ENCODE measurements at regions not wholly inside any gene's neighbourhood (a gene's known extent, or its start where the extent isn't known, plus 50 kb on each side); places are given as distances from the start of the nearest gene placed in this dataset.

DNA sequence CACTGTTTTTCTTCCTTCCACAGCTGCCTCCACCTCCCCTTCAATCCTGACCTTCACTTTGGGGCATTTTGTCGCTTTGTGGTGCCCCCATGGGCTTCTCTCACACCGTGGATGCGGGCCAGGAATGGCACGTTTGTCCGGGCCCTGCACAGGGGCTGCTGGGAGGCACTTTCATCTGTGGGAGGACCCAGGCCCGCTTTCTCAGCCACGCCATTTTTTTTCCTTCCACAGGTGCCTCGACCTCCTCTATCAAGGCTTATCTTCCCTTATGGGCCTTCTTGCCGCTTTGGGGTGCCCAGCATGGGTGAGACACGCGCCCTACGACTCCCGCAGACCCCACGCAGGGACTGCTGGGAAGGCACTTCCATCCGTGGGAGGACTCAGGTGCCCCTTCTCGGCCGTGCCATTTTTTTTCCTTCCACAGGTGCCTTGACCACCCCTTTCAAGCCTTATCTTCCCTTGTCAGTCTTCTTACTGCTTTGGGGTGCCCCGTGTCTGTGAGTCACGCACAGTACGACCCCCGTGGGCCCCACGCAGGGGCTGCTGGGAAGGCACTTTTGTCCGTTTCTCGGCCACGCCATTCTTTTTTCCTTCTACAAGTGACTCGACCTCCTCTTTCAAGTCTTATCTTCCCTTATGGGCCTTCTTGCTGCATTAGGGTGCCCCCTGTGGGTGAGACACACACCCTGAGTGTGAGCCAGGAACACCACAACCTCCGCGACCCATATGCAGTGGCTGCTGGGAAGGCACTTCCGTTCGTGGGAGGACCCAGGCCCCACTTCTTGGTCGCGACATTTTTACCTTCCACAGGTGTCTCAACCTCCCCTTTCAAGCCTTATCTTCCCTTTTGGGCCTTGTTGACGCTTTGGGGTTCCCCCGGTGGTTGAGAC, 270.7 kb downstream of the ALG10 start:
- no peak for DNase-seq

GRCh38 chr12:34294137-34294536, 271.8 kb downstream of the ALG10 start:
- DNase-seq = no peak

DNA sequence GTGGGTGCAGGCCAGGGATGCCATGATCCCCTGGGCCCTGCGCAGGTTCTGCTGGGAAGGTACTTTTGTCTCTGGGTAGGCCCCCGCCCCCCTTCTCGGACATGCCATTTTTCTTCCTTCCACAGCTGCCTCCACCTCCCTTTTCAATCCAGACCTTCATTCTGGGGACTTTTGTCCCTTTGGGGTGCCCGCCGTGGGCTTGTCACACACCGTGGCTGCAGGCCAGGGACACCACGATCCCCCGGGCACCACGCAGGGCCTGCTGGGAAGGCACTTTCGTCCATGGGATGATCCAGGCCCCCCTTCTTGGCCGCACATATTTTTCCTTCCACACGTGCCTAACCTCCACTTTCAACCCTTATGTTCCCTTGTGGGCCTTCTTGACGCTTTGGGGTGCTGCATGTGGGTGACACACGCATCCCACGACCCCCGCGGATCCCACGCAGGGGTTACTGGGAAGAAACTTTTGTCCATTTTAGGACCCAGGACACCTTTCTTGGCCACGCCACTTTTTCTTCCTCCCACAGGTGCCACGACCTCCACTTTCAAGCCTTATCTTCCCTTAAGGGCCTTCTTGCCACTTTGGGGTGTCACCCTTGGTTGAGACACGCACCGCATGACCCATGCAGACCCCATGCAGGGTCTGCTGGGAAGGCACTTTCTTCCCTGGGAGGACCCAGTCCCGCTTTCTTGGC, 272.5 kb downstream of the ALG10 start:
- DNase-seq = no peak

DNA sequence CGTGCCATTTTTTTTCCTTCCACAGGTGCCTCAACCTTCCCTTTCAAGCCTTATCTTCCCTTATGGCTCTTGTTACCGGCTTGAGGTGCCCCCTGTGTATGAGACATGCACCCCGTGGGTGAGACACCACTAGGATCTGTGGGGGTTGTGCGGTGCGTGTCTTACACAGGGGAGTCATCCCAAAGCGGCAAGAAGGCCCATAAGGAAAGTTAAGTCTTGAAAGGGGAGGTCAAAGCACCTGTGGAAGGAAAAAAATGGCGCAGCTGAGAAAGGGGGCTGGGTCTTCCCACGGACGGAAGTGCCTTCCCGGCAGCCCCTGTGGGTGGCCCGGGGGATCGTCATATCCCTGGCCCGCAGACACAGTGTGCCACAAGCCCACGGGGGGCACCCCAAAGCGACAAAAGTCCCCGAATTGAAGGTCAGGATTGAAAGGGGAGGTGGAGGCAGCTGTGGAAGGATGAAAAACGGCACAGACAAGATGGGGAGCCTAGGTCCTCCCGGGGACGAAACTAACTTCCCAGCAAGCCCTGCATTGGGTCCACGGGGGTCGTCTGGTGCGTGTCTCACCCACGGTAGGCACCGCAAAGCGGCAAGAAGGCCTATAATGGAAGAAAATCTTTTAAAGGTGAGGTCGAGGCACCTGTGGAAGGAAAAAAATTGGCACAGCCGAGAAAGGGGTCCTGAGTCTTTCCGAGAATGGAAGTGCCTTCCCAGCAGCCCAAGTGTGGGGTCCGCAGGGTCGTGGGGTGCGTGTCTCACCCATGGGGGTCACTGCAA, 273.3 kb downstream of the ALG10 start:
- DNase-seq = no peak

GRCh38 chr12:34296143-34297041, 274.1 kb downstream of the ALG10 start:
- DNase-seq = no peak

DNA sequence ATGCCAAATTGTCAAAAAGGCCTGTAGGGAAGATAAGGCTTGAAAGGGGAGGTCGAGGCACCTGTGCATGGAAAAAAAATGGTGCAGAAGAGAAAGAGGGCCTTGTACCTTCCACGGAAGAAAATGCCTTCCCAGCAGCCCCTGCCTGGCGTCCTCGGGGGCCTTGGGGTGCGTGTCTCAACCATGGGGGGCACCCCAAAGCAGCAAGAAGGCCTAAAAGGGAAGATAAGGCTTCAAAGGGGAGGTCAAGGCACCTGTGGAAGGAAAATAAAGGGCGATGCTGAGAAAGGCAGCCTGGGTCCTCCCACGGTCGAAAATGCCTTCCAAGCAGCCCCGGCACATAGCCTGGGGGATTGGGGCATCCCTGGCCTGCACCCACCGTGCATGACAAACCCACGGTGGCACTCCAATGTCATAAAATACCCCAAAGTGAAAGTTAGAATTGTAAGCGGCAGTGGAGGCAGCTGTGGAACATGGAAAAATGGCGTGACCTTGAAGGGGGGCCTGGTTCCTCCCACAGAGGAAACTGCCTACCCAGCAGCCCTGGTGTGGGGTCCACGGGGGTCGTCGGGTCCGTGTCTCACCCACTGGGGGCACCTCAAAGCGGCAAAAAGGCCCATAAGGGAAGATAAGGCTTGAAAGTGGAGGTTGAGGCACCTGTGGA, 275.0 kb downstream of the ALG10 start:
- no peak for DNase-seq

GRCh38 chr12:34297790-34298164, 275.5 kb downstream of the ALG10 start:
- no peak for DNase-seq

GRCh38 chr12:34298176-34298970, 276.1 kb downstream of the ALG10 start:
- no peak for DNase-seq

- no peak for DNase-seq
Observed at GRCh38 chr12:34298971-34299801, 276.9 kb downstream of the ALG10 start.

DNA sequence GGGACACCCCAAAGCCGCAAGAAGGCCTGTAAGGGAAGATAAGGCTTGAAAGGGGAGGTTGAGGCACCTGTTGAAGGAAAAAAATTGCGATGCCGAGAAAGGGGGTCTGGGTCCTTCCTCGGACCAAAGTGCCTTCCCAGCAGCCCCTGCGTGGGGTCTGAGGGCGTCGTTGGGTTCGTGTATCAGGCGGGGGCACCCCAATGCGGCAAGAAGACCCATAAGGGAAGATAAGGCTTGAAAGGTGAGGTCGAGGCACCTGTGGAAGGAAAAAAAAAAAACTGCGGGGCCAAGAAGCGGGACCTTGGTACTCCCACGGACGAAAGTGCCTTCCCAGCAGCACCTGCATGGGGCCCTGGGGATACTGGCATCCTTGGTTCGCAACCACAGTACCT, 277.5 kb downstream of the ALG10 start:
- no peak for DNase-seq

DNA sequence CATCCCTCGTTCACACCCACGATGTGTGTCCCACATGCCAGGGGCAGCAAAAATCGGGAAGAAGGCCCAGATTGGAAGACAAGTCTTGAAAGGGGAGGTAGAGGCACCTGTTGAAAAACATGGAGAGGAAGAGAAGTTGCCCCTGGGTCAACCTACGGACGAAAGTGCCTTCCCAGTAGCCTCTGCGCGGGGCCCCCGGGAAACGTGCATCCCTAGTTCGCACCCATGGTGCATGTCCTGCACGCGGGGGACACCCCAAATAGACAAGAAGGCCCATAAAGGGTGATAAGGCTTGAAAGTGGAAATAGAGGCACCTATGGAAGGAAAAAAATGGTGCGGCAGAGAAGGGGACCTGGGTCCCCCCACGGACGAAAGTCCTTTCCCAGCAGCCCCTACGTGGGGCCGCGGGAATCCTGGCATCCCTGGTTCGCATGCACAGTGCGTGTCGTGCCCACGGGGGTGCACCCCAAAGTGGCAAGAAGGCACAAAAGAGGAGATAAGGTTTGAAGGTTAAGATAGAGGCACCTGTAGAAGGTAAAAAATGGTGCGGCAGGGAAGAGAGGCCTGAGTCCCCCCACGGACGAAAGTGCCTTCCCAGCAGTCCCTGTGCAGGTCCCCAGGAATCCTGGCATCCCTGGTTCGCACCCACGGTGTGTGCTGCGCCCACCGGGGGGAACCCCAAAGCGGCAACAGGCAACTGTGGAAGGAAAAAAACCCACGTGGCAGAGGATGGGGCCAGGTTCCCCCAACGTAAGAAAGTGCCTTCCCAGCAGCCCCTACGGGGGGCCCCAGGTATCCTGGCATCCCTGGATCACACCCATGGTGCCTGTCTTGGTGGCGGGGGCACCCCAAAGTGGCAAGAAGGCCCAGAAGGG, 278.3 kb downstream of the ALG10 start:
- no peak for DNase-seq

GRCh38 chr12:34301251-34302130, 279.2 kb downstream of the ALG10 start:
- DNase-seq = no peak

DNA sequence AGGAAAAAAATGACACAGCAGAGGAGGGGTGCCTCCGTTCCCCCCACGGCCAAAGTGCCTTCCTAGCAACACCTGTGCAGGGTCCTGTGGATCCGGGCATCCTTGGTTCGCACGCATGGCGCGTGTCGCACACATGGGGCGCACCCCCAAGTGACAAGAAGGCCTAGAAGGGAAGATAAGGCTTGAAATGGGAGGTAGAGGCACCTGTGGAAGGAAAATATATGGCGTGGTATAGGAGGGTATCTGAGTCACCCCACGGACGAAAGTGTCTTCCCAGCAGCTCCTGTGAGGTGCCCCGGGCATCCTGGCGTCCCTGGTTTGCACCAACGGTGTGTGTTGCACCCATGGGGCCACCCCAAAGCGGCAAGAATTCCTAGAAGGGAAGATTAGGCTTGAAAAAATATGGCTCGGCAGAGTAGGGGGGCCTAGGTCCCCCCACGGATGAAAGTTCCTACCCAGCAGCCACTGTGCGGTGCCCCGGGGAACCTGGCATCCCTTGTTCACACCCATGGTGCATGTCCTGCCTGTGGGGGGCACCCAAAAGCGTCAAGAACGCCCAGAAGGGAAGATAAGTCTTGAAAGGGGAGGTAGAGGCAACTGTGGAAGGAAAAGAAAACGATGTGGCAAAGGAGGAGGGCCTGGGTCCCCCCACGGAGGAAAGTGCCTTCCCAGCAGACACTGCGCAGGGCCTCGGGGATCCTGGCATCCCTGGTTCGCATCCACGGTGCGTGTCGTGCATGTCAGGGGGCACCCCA, 280.0 kb downstream of the ALG10 start:
- no peak for DNase-seq

DNA sequence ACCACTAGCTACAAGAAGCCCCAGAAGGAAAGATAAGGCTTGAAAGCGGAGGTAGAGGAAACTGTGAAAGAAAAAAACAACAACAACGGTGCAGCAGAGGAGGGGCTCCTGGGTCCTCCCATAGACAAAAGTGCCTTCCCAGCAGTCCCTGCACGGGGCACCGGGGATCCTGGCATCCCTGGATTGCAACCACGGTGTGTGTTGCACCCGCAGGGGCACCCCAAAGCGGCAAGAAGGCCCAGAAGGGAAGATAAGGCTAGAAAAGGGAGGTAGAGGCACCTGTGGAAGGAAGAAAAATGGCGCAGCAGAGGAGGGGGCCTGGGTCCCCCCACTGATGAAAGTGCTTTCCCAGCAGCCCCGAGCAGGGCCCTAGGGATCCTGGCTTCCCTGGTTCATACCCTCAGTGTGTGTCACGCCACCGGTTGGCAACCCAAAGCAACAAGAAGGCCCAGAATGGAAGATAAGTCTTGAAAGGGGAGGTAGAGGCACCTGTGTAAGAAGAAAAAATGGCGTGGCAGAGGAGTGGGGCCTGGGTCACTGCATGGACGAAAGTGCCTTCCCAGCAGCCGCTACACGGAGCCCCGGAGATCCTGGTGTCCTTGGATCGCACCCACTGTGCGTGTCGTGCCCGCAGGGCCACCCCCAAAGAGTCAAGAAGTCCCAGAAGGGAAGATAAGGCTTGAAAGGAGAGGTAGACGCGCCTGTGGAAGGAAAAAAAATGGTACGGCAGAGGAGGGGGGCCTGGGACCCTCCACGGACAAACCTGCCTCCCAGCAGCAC, 281.0 kb downstream of the ALG10 start:
- no peak for DNase-seq

GRCh38 chr12:34304001-34304400, 281.7 kb downstream of the ALG10 start:
- DNase-seq = no peak

- DNase-seq = no peak
Observed at GRCh38 chr12:34304546-34304945, 282.2 kb downstream of the ALG10 start.
